COLO668 (cell line): ENCODE measurements at regions not wholly inside any gene's neighbourhood (a gene's known extent, or its start where the extent isn't known, plus 50 kb on each side); places are given as distances from the start of the nearest gene placed in this dataset.
A peak's percentile ranks its signal among the peaks of the same experiment; 100 is the strongest.
"Not testable (repeated sequence)": the region's sequence is repeated elsewhere in the genome, so short reads cannot be mapped to it uniquely, and the experiment has no call there.

Experiments used
- DNase-seq: peaks from one replicate; lab custom pipeline; 2025; ENCODE audit not compliant: unreplicated experiment; lab: John Stamatoyannopoulos, UW

- no peak for DNase-seq
These were observed 1009.7 kb upstream of the GJE1 start for GRCh38 chr6:141123049-141123448.

DNA sequence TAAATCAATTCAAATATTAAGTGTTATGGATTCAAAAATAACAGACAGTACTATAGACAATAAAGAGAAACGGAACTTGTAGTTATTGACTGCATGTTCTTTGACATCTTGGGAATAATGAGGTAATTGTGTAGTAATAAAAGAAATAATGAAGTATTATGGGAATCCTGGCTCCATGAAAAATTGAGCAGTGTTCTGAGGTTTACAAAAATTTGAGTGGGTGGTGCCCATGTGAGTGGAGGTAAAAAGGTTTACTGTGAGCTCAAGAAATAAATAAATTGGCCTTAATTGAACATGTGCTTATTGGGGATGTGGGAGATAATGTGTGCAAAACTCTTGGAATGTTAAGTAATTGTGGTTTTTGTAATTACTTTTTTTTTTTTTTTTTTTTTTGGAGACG lies 1013.7 kb upstream of the GJE1 start:
- no peak for DNase-seq

- DNase-seq = no peak
These were observed 1014.9 kb upstream of the GJE1 start for GRCh38 chr6:141117874-141118273.

DNA sequence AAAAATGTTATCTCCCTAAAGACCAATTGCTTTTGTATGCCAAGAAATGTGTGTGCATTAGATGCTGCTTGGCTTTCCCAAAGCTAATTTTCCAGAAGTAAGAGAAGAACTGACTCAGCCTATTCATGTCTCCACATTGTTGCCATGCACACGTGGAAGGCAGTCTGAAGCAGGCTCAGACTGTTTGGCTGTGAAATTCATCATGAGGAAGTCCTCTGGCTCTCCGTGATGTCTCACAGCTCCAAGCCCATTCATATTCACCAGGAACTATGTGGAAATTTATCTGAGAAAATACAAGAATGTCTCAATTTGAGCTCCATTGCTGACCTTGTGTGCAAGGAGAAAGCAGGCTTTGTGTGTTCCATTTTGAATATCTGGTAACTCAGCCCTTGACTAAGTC lies 1022.2 kb upstream of the GJE1 start:
- DNase-seq = no peak

DNA sequence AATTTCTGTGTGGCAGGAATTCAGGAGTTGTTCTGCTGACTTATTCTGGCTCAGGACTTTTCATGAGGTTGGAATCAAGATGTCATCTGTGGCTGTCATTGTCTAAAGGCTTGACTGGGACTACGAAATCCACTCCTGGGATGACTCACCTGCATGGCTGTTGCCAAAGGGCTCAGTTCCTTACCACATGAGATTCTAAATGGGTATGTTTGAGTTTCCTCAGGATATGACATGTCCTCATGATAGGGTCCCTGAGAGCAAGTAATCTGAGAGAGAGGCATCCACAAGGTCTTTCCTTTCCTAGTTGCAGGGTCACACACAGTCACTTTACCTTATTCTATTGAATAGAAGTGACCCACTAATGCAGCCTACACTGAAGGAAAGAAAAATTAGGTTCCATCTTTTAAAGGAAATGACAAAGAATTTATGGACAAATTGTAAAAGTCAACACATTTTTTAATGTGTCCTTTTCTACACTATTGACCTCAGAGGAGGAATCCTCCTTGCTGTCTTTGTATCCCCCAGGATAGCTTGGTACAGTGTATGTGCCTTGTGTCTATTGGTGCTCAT lies 1025.0 kb upstream of the GJE1 start:
- DNase-seq = no peak

DNA sequence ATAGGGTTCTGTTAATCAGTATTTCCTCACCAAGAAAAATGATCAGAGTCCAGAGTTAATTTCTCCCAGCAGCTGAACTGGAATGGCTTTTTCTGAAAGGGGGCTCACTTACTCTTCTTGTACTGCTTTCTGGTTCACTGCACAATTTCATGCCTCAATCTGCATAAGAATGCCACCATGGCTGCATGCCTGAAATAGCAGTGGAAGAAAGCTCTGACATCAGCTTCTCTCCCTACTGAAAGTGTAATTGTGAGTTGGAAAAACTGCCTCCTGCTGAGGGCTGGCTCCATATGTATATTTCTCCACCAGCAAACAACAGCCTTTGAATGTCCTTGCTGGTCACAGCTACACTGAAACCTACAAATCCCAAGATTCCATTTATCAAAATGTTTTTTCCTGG lies 1027.2 kb upstream of the GJE1 start:
- DNase-seq = no peak

GRCh38 chr6:141103246-141103645 lies 1029.5 kb upstream of the GJE1 start:
- DNase-seq = no peak

- no peak for DNase-seq
These were observed 1035.3 kb upstream of the GJE1 start for GRCh38 chr6:141097471-141097870.

DNA sequence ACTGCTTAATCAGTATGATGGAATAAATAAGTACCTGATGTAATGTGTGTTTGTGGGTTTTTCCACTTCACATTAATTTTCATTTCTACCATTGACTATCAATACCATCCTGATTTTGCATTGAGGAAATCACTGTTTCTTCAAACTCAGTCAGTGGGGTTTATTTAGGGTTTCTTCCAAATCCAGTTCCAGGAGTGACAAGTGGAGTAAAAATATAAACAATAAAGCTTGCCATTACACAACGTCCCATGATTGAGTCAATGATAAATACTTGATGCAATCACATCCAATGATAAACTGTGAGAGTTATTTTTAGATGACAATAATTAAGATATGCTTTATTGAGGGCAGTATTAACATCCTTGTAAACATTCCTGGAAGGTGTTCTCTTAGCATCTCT lies 1037.4 kb upstream of the GJE1 start:
- DNase-seq = no peak

DNA sequence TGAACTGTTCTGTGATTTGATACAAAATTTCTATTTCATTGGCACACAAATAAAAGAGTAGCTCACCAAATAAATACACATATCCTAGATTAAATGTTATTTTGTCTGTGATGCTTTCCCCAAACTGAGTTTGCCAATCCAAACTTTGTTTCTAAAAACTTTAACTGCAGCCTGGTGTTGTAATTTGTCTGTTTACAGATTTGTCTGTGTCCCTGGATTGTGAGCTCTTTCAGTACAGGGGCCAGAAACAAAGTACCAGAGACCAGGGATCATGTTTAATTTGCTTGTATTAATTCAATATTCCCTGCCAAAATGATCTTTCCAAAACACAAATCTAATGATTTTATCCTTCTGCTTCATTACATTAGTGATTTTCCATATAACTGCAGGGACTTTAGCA lies 1044.6 kb upstream of the GJE1 start:
- DNase-seq = no peak

DNA sequence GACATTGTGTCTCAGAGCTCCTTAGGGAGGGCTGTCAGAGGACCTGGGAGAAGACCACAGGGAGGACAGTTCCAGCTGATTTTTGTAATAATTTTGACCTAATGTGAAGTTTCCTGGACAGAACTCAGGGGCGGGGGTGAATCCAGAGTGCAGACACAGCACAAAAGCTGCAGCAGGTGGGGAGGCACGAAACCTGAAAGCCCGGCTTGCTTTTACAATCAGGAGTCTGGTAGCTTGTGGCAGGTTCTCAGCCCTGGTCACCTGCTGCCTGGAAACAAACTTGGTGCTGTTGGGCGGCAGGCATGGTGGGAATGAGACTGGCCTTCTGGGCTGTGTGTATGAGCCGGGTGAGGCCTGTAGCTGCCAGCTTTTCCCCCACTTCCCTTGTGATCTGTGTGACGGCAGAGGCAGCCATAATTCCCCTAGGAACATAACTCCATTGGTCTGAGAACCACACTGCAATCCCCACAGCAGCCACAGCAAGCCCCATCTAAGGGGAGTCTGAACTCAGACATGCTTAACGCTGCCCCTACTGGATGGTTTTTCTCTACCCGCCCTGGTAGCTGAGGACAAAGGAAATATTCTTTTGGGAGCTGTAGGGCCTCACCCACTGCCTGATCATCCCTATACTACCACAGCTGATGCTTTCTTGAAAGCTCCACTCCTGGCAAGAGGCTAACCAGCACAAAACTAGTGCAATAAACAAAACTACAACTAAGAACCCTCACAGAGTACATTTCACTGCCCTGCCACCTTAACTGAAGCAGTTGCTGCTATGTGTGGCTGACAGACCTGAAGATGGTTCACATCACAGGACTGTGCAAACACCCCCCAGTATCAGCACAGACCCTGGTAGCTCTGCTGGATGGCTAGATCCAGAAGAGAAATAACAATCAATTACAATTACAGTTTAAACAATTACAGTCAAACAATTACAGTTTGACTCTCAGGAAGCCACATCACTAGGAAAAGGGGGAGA lies 1055.1 kb upstream of the GJE1 start:
- DNase-seq = peak; percentile 2

GRCh38 chr6:141057761-141058160 lies 1075.0 kb upstream of the GJE1 start:
- no peak for DNase-seq

GRCh38 chr6:141056945-141057625 lies 1075.6 kb upstream of the GJE1 start:
- no peak for DNase-seq

- DNase-seq = no peak
These were observed 1082.3 kb upstream of the GJE1 start for GRCh38 chr6:141050471-141050870.

- no peak for DNase-seq
These were observed 1084.3 kb upstream of the GJE1 start for GRCh38 chr6:141048451-141048850.

DNA sequence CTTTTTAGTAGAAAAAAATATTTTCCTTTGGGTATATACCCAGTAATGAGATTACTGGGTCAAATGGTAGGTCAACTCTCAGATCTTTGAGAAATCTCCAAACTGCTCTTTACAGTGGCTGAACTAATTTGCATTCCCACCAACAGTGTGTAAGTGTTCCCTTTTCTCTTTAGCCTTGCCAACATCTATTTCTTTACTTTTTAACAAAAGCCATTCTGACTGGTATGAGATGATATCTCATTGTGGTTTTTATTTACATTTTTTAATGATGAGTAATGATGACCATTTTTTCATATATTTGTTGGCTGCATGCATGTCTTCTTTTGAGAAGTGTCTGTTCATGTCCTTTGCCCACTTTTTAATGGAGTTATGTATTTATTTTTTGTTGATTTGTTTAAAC lies 1086.2 kb upstream of the GJE1 start:
- DNase-seq = not testable (repeated sequence)

DNA sequence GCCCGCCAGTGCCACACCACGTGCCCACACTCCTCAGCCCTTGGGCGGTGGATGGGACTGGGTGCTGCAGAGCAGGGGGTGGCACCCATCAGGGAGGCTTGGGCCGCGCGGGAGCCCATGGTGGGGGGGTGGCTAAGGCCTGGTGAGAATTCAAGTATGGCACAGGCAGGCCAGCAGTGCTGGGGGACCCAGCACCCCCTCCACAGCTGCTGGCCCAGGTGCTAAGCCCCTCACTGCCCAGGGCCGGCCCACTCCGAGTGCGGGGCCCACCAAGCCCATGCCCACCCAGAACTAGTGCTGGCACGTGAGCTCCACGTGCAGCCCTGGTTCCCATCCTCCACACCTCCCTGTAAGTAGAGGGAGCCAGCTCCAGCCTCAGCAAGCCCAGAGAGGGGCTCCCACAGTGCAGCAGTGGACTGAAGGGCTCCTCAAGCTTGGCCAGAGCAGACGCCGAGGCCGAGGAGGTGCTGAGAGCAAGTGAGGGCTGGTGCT lies 1091.1 kb upstream of the GJE1 start:
- DNase-seq = no peak

DNA sequence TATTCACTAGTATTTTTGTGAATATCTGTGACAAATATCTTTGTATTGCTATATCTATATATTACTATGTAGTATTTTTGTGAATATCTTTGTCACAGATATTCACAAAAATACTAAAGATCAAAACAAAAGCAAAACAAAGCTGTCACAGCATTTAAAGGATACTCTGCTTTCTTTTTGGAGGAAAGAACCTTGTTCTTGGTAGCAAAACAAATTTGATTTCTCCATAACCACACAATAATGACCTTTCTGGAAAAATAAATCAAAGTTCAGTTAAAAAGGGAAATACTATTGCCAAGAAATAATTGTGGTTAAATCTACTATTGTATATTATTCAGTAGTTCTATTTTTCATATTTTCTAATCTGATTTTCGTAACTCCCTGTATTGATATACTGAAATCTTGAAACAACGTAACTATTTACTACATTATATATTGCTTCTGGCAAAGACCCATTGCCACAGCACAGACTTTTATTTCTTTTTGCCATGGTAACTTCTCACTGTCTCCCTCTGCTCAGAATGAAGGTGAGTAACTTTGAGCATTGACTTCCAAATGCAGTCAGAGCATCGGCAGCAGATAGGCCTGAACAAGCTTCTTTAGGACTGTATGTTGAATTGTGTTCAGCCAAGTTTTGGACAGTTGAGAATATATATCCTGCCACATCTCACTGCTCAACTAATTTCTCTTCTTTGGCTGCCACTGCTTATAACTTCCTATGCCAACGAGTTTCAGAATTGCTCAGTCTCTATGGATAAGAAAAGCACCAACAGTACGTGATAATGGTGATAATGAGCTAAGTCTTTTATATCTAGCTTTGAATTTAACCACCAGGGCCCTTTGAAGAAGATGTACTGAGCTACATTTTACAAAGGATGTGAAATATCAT lies 1097.2 kb upstream of the GJE1 start:
- DNase-seq = no peak

- no peak for DNase-seq
These were observed 1099.6 kb upstream of the GJE1 start for GRCh38 chr6:141033101-141033500.

GRCh38 chr6:141029908-141030307 lies 1102.8 kb upstream of the GJE1 start:
- no peak for DNase-seq

- no peak for DNase-seq
These were observed 1103.9 kb upstream of the GJE1 start for GRCh38 chr6:141028791-141029280.
